ENCODE measurements at regions not wholly inside any gene's neighbourhood (a gene's known extent, or its start where the extent isn't known, plus 50 kb on each side); places are given as distances from the start of the nearest gene placed in this dataset.

DNA sequence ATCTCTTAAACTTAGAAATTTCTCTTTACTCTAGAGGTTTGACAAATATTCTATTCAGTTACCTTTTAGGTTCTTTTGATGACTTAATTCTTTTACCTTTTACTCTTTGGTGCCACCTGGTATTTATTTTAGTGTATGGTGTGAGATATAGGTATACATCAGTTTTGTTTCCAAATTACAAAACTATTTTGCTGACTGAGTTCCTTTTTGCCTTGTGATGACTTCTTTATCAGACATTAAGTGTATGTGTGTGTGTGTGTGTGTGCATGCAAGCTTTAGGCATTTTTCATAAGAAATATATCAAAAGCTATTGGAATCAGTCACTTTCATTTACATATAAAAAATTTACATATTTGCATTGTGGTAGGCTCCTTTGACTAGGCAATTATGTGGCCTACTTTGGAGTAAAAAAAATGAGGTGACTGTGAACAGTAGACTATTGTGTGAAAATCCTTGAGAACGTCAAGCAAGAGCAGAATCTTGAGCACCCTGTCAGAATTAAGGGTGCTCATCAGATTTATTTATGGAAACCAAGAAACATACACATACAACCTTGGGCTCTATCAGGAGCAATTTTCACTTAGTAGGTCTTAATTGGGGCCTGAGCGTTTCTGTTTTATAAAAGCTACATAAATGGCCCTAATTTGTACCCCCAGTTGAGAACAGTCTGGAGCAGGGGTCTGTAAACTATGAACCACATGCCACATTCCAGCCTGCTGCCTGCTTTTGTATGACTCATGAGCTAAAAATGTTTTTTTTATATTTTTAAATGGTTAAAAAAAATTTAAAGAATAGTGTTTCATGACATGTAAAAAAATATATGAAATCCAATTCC, 415.9 kb downstream of the SLC4A3 start:
- TF ChIP-seq, protein P1, sequence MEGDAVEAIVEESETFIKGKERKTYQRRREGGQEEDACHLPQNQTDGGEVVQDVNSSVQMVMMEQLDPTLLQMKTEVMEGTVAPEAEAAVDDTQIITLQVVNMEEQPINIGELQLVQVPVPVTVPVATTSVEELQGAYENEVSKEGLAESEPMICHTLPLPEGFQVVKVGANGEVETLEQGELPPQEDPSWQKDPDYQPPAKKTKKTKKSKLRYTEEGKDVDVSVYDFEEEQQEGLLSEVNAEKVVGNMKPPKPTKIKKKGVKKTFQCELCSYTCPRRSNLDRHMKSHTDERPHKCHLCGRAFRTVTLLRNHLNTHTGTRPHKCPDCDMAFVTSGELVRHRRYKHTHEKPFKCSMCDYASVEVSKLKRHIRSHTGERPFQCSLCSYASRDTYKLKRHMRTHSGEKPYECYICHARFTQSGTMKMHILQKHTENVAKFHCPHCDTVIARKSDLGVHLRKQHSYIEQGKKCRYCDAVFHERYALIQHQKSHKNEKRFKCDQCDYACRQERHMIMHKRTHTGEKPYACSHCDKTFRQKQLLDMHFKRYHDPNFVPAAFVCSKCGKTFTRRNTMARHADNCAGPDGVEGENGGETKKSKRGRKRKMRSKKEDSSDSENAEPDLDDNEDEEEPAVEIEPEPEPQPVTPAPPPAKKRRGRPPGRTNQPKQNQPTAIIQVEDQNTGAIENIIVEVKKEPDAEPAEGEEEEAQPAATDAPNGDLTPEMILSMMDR (IDR thresholded peaks at IDR 0.05), result no peak
- no peak for TF ChIP-seq POLR2A (IDR thresholded peaks at IDR 0.05)
